Karpas-422 (cell line): ENCODE measurements at regions not wholly inside any gene's neighbourhood (a gene's known extent, or its start where the extent isn't known, plus 50 kb on each side); places are given as distances from the start of the nearest gene placed in this dataset.
"Not testable (repeated sequence)": the region's sequence is repeated elsewhere in the genome, so short reads cannot be mapped to it uniquely, and the experiment has no call there.

Experiments used
- DNase-seq: peaks from one replicate; pipeline ENCODE4 v3.0.0-alpha.2; 2015
- H2AFZ ChIP-seq: fragments of 200-600 bp; sonication (generic); 2 replicates; pipeline ENCODE4 v1.6.1; 2014; ENCODE audit warnings: antibody characterized with exemption, low read length, mixed read lengths
- H3K27ac ChIP-seq: fragments of 200-600 bp; sonication (generic); 2 replicates; pipeline ENCODE4 v1.5.1; 2014; ENCODE audit warnings: mild to moderate bottlenecking, low read length, moderate library complexity
- H3K27me3 ChIP-seq: fragments of 200-600 bp; sonication (generic); 2 replicates; pipeline ENCODE4 v1.6.1; 2014; ENCODE audit warnings: low read length, mixed read lengths
- H3K36me3 ChIP-seq: fragments of 200-600 bp; sonication (generic); 2 replicates; pipeline ENCODE4 v1.6.1; 2014; ENCODE audit warnings: low read length, mixed read lengths; ENCODE audit not compliant: insufficient read depth
- H3K4me1 ChIP-seq: fragments of 200-600 bp; sonication (generic); 2 replicates; pipeline ENCODE4 v1.6.1; 2014; ENCODE audit warnings: mild to moderate bottlenecking, low read length, mixed read lengths
- H3K4me2 ChIP-seq: fragments of 200-600 bp; sonication (generic); 2 replicates; pipeline ENCODE4 v1.6.1; 2014; ENCODE audit warnings: low read length, low read depth, mild to moderate bottlenecking; ENCODE audit not compliant: poor library complexity, severe bottlenecking
- H3K4me3 ChIP-seq: fragments of 200-600 bp; sonication (generic); 2 replicates; pipeline ENCODE4 v1.5.1; 2014; ENCODE audit warnings: mild to moderate bottlenecking, antibody characterized with exemption, low read length, mixed read lengths
- H3K79me2 ChIP-seq: fragments of 200-600 bp; sonication (generic); 2 replicates; pipeline ENCODE4 v1.6.1; 2014; ENCODE audit warnings: mild to moderate bottlenecking, low read length, mixed read lengths
- H3K9ac ChIP-seq: fragments of 200-600 bp; sonication (generic); 2 replicates; pipeline ENCODE4 v1.6.0; 2014; ENCODE audit warnings: low read length
- H3K9me2 ChIP-seq: fragments of 200-600 bp; sonication (generic), shearing (Covaris generic); replicated peaks from 2 replicates; pipeline ENCODE4 v1.6.0; 2014; ENCODE audit warnings: mild to moderate bottlenecking, low read length, moderate library complexity; ENCODE audit not compliant: insufficient read depth
- H3K9me3 ChIP-seq: fragments of 300-700, 200-600 bp; sonication (generic); 2 replicates; pipeline ENCODE4 v1.6.1; 2014; ENCODE audit warnings: low read length, mixed read lengths
- H4K20me1 ChIP-seq: fragments of 200-600 bp; sonication (generic); 2 replicates; pipeline ENCODE4 v1.6.1; 2014; ENCODE audit warnings: mild to moderate bottlenecking, antibody characterized with exemption, low read length, low read depth; ENCODE audit not compliant: insufficient read depth

DNA sequence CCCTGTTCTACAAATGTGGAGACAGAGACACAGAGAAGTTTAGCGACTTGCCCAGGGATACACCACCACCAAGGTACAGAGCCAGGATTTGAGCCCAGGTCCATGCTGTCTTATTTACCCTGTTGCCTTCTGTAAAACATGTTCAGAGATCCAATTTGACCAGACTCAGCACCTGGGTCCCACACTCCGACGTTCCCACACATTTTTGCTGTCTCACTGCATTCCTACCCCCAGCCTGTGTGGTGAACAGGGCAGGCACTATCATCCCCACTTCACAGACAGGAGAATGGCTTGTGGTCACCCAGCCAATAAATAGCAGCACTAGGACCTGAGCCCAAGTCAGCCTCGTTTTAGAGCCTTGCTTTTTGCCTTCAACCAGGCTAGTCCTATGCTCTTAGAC lies 102.8 kb downstream of the PJA1 start:
- Histone ChIP-seq H3K4me2 (no peak overlapping the region), H2AFZ (no peak overlapping the region), H3K27ac (no peak overlapping the region), H3K36me3 (no peaks in the 10 kb centered on the region), H3K9me3 (no peaks in the 10 kb centered on the region), H3K9ac (no peak overlapping the region), H3K79me2 (no peaks in the 10 kb centered on the region), H3K27me3 (no peaks in the 10 kb centered on the region), H3K4me3 (no peak overlapping the region), H4K20me1 (no peaks in the 10 kb centered on the region), H3K4me1 (no peaks in the 10 kb centered on the region), H3K9me2 (no peaks in the 10 kb centered on the region)
- DNase-seq: no peak

DNA sequence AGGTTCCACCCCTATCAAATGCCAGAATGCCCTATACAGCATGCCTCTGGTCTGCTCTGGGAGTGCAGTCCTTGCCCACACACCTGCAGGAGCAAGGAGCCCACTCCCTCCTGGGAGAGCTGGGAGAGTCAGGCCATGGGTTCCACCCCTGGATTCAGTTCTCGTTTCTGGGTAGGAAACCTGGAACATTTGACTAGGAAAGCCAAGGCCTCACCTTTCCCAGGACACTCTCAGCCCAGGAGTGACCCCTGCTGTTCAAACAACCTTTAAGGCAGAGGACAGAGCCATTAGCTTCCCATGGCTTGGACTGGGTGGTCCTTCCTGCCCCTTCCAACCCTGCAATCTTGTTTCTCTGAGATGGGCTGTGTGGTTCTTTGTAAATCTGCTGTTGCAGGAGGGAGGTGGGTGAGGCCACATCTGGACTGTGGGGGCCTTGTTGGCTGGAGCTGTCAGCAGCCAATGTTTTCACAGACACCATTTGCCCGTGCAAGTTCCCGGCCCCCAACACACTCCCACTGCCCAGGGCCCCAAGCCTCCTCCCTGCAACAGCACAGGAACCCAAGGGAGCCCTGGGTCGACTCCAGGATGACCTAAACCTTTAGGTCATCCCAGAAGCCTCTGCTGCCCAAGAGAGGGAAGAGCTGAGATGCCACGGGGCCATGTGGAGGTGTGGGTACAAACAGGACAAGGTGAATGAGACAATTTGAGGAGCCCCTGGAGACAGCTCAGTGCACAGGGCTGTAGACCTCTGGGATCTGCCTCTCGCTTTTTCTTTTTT lies 104.4 kb downstream of the PJA1 start:
- Histone ChIP-seq H3K4me3 (no peak overlapping the region), H3K27ac (no peak overlapping the region), H2AFZ (no peak overlapping the region), H3K9me3 (no peaks in the 10 kb centered on the region), H3K79me2 (no peaks in the 10 kb centered on the region), H4K20me1 (no peaks in the 10 kb centered on the region), H3K9ac (no peak overlapping the region), H3K4me1 (no peaks in the 10 kb centered on the region), H3K27me3 (no peaks in the 10 kb centered on the region), H3K9me2 (no peaks in the 10 kb centered on the region), H3K4me2 (no peak overlapping the region), H3K36me3 (no peaks in the 10 kb centered on the region)
- DNase-seq: no peak

DNA sequence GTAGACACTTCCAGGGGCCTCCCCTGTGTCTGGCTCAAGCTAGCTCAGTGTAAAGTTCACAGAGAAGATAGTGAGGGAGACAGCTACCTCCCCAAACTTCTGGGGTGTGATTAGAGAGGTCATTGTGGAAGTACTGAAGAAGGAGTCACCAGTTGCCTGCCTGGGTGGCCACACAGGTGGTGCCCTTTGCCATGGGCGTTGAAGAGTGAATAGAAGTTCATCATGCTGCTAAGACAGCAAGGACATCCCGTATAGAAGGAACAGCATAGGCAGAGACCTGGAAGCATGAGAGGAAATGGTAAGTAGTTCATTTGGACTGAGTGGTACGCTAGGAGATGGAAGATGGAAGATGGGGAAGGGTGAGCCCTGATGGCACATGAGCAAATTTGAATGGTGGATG lies 110.1 kb downstream of the PJA1 start:
- Histone ChIP-seq H3K9me3 (no peaks in the 10 kb centered on the region), H3K27me3 (no peaks in the 10 kb centered on the region), H3K9ac (no peak overlapping the region), H3K9me2 (no peaks in the 10 kb centered on the region), H3K4me1 (no peaks in the 10 kb centered on the region), H3K79me2 (no peaks in the 10 kb centered on the region), H3K27ac (no peak overlapping the region), H3K4me2 (no peak overlapping the region), H2AFZ (no peak overlapping the region), H3K36me3 (no peaks in the 10 kb centered on the region), H3K4me3 (no peak overlapping the region), H4K20me1 (no peaks in the 10 kb centered on the region)
- DNase-seq: no peak

DNA sequence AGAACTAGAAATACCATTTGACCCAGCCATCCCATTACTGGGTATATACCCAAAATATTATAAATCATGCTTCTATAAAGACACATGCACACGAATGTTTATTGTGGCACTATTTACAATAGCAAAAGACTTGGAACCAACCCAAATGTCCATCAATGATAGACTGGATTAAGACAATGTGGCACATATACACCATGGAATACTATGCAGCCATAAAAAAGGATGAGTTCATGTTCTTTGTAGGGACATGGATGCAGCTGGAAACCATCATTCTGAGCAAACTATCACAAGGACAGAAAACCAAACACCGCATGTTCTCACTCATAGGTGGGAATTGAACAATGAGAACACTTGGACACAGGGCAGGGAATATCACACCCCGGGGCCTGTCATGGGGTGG lies 110.8 kb downstream of the PJA1 start:
- H3K9ac ChIP-seq, H4K20me1 ChIP-seq, H3K4me3 ChIP-seq, H3K4me1 ChIP-seq, H2AFZ ChIP-seq, H3K9me3 ChIP-seq, H3K36me3 ChIP-seq, DNase-seq, H3K27ac ChIP-seq, H3K27me3 ChIP-seq, H3K79me2 ChIP-seq, H3K9me2 ChIP-seq, H3K4me2 ChIP-seq: not testable (repeated sequence)

DNA sequence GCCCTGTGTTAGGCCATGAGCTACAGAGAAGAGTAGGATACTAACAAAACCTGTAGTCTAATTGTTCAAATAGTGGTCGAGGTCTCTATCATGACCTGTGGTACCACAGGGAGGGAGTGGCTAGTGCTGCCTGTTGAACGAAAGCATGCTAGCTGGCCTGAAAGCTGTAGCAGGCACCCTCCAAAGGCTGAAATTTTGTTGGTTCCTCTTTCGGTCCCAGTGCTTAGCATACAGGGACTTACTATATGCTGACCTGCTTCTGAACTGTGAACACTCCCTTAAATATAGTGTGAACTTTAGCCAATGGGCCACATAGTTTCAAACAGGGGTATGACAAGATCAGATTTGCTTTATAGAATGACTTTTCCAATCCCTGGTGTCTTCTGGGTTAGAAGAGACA lies 113.4 kb downstream of the PJA1 start:
- Histone ChIP-seq H4K20me1 (no peaks in the 10 kb centered on the region), H3K27ac (no peak overlapping the region), H3K79me2 (no peaks in the 10 kb centered on the region), H3K9me2 (no peaks in the 10 kb centered on the region), H3K27me3 (no peaks in the 10 kb centered on the region), H3K4me1 (no peaks in the 10 kb centered on the region), H3K4me3 (no peak overlapping the region), H3K9me3 (no peaks in the 10 kb centered on the region), H3K36me3 (no peaks in the 10 kb centered on the region), H3K9ac (no peak overlapping the region), H2AFZ (no peak overlapping the region), H3K4me2 (no peak overlapping the region)
- DNase-seq: no peak

DNA sequence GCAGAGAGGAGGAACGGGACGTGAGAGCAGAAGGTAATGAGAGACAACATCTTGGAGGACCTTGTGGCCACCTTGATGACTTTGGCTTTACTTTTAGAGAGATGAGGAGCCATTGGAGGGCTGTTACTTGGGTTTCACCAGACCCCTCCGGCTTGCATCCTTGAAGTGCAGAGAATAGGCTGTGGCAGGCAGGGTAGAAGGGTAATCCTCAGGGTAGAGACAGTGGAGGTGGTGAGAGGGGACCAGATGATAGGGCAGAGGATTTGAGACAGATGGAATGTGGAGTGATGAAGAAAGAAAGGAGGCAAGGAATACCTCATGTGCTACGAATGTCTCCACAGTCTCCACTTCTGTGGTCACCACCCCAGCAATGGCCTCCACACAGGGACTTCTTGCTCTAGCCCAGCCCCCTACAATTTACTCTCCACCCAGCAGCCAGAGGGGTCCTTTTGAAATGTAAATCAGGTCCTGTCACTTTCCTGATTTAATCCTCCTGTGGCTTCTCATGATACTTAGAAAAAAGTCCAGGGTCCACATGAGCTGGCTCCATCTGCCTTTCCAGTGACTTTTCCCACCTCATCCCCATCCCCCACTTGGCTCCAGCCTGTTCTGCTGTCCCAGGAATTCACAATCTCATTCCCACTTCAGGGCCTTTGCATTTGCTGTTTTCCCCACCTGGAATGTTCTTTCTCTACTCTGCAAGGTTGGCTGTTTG lies 115.0 kb downstream of the PJA1 start:
- DNase-seq: no peak
- no peaks in the 10 kb centered on the region for H4K20me1 ChIP-seq
- H3K9me2 ChIP-seq: no peaks in the 10 kb centered on the region
- no peaks in the 10 kb centered on the region for H3K4me1 ChIP-seq
- H3K9ac ChIP-seq: no peak overlapping the region
- no peaks in the 10 kb centered on the region for H3K36me3 ChIP-seq
- H3K4me3 ChIP-seq: no peak overlapping the region
- H3K4me2 ChIP-seq: no peak overlapping the region
- no peak overlapping the region for H3K27ac ChIP-seq
- no peaks in the 10 kb centered on the region for H3K9me3 ChIP-seq
- H2AFZ ChIP-seq: no peak overlapping the region
- no peaks in the 10 kb centered on the region for H3K27me3 ChIP-seq
- H3K79me2 ChIP-seq: no peaks in the 10 kb centered on the region

DNA sequence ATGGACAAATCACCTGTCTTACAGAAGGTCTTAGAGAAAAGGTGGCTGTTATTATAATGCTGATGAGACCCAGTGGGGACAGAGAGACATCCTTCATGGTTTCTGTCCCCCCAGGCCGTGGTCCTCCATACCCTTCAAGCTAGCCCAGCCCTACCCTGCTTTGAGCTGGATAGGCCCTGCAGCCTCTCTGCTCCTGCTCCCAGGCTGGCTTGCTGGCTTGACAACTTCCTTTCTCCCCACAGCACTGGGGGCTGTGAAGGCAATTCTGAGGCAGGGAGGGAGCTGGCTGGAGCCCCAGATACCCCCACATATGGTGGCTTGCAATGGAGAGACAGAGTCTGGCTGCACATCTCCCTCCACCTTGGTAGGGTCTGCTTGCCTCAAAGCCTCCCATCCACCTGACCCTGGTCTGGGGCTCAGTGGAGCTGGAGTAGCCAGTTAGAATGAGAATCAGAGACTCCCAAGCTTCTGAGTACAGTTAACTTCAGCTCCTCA lies 118.2 kb downstream of the PJA1 start:
- no peaks in the 10 kb centered on the region for H3K79me2 ChIP-seq
- no peak overlapping the region for H3K4me3 ChIP-seq
- no peaks in the 10 kb centered on the region for H3K27me3 ChIP-seq
- H3K4me2 ChIP-seq: no peak overlapping the region
- H3K27ac ChIP-seq: no peak overlapping the region
- no peaks in the 10 kb centered on the region for H4K20me1 ChIP-seq
- no peaks in the 10 kb centered on the region for H3K36me3 ChIP-seq
- H3K9me3 ChIP-seq: peaks cover 5% of the 10 kb centered on the region; the same call in 1 of the 2 replicates
- H3K9me2 ChIP-seq: no peaks in the 10 kb centered on the region
- no peaks in the 10 kb centered on the region for H3K4me1 ChIP-seq
- no peak overlapping the region for H2AFZ ChIP-seq
- no peak overlapping the region for H3K9ac ChIP-seq
- no peak for DNase-seq

DNA sequence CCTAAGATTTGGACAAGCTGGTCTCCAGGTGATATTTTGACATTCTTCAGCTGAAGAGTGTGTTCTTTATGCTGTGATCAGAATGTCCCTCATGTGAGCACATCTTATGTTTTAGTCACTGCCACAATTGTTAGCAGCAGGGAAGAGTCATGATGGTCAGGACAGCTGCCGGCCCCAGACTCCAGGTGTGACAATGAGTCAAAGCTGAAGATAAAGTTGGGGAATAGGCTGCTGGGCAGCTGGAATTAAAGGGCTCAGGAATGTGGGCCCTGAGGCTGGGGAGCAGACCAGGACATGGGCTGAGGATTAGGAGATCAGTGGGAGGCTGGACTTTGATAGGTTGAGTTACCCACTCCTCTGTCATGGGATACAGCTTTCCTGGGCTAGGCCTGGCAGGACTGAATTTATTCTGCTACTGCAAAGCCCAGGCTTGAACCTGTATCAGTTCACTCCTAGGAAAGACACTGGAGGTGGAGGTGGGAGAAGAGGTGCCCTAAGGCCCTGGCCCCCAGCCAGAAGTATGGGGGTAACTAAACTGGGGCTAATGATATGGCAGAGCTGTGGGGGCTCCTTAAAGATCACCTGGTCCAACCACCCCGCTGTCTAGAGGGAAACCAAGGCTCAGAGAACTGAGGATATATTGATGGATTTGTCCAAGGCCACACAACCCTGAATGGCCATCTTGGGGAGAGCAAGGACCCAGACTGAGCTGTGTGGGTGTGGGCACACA lies 119.5 kb downstream of the PJA1 start:
- Histone ChIP-seq H3K4me2 (no peak overlapping the region), H3K9ac (no peak overlapping the region), H3K9me2 (no peaks in the 10 kb centered on the region), H2AFZ (no peak overlapping the region), H3K4me3 (no peak overlapping the region), H3K9me3 (peaks cover 5% of the 10 kb centered on the region; the same call in 1 of the 2 replicates), H3K79me2 (no peaks in the 10 kb centered on the region), H3K4me1 (no peaks in the 10 kb centered on the region), H3K27ac (no peak overlapping the region), H3K27me3 (no peaks in the 10 kb centered on the region), H4K20me1 (no peaks in the 10 kb centered on the region), H3K36me3 (no peaks in the 10 kb centered on the region)
- no peak for DNase-seq
